Mammary epithelial cell (primary cell): ENCODE measurements at regions not wholly inside any gene's neighbourhood (a gene's known extent, or its start where the extent isn't known, plus 50 kb on each side); places are given as distances from the start of the nearest gene placed in this dataset.

Experiments used
- CTCF ChIP-seq, 2 donors: IDR thresholded peaks in 1 of 2; conservative IDR thresholded peaks in 1 of 2; 2 replicates each; pipeline ENCODE4 v1.5.1; 2011 to 2012; ENCODE audit warnings: inconsistent platforms in 2 of 2, low read length in 2 of 2, mild to moderate bottlenecking in 2 of 2, control low read depth in 1 of 2, low read depth in 1 of 2; ENCODE audit not compliant: insufficient read depth in 1 of 2; ENCODE audit errors: extremely low read depth in 1 of 2
- EZH2 ChIP-seq: IDR thresholded peaks from 2 replicates; pipeline ENCODE4 v1.6.1; 2012; ENCODE audit warnings: low read length, inconsistent platforms, borderline replicate concordance

DNA sequence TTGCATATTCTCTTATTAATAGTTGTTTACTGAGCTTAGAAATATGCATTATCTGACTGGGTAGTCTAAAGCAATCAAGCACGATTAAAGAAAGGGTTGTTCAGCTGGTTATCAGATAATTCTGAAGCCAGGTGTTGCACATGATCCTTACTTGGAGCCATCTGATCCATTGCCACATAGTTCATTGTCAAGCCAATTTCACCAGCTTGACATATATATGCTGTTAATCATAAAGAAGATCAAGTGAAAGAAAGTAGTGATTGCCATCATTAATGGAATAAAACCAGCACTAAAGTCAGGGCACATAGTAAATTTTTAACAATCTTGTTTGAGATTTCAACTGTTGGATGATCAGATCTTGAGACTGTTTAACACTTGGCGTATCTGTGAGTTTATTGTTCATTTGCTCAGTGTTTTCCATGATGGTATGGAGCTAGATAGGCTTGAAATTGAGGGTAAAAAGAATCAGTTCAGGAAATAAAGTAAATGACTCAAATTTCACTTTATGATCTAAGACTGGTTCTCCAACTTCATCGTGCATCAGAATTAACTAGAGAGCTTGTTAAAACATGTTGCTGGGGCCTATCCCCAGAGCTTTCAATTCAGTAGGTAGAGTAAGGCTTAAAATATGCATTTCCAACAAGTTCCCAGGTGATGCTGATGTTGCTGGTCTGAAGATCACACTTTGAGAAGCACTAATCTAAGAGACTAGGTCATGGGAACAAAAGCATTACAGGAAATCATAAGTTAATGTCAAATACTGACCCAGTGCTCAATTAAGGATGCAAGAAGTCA, 539.6 kb downstream of the SATB2 start:
- no peak for TF ChIP-seq EZH2
- TF ChIP-seq CTCF (conservative IDR thresholded peaks at IDR 0.05 in 1 of 2, IDR thresholded peaks at IDR 0.05 in 1 of 2; ENCODE audit: extremely low read depth in 1 of 2, insufficient read depth in 1 of 2, low read depth in 1 of 2, low read length in 2 of 2) = no peak
